CD4-positive, alpha-beta T cell (primary cell): ENCODE measurements at regions not wholly inside any gene's neighbourhood (a gene's known extent, or its start where the extent isn't known, plus 50 kb on each side); places are given as distances from the start of the nearest gene placed in this dataset.

Experiments
- ATAC-seq: fragments of 200-7000 bp; cut with Tn5 transposase; one replicate; pipeline ENCODE4 v1.10.0; 2022; ENCODE audit warnings: mild to moderate bottlenecking; ENCODE audit not compliant: poor library complexity
- CTCF ChIA-PET: fragments of 350-600 bp; sonication (Branson Sonifier 250); formaldehyde crosslinking; loops from one replicate; lab custom pipeline; 2021; ENCODE audit warnings: antibody characterized with exemption, inconsistent platforms; lab: Charles Lee
- POLR2A ChIA-PET: fragments of 350-600 bp; sonication (Branson Sonifier 250); formaldehyde crosslinking; loops from one replicate; lab custom pipeline; 2021; ENCODE audit warnings: antibody characterized with exemption, inconsistent platforms; lab: Charles Lee
- DNase-seq, 14 experiments: peaks; one replicate each; pipeline ENCODE4 v3.0.0-alpha.2; 2013 to 2020; ENCODE audit warnings: mixed read lengths in 2 of 14
- H3K27ac ChIP-seq, 2 donors: one replicate each; pipeline versions ENCODE4 v1.5.1 to v1.7.0; 2013; ENCODE audit warnings: low read length in 2 of 2, low read depth in 1 of 2, mild to moderate bottlenecking in 1 of 2
- H3K27me3 ChIP-seq, 2 experiments: 1 replicate in 1 of 2; 2 replicates in 1 of 2; pipeline versions ENCODE4 v1.6.1 to v1.7.0; 2013; ENCODE audit warnings: low read length in 2 of 2, control low read depth in 1 of 2, mild to moderate bottlenecking in 1 of 2, moderate library complexity in 1 of 2; ENCODE audit not compliant: insufficient read depth in 2 of 2, control insufficient read depth in 1 of 2
- H3K36me3 ChIP-seq: one replicate; pipeline ENCODE4 v1.6.1; 2013; ENCODE audit warnings: low read length, control low read depth; ENCODE audit not compliant: insufficient read depth
- H3K4me1 ChIP-seq: one replicate; pipeline ENCODE4 v1.6.1; 2013; ENCODE audit warnings: low read length, control low read depth; ENCODE audit not compliant: insufficient read depth
- H3K4me3 ChIP-seq: one replicate; pipeline ENCODE4 v1.5.1; 2013; ENCODE audit warnings: mild to moderate bottlenecking, low read length, moderate library complexity
- H3K9me3 ChIP-seq, 2 experiments: 1 replicate in 1 of 2; 2 replicates in 1 of 2; pipeline versions ENCODE4 v1.6.1 to v1.7.0; 2013; ENCODE audit warnings: low read length in 2 of 2, mild to moderate bottlenecking in 2 of 2, control low read depth in 1 of 2, moderate library complexity in 1 of 2; ENCODE audit not compliant: control insufficient read depth in 1 of 2, insufficient read depth in 1 of 2
- H3K27ac Mint-ChIP-seq: one replicate; pipeline ENCODE4 v1.8.0; 2020; ENCODE audit warnings: mixed read lengths
- H3K27me3 Mint-ChIP-seq: one replicate; pipeline ENCODE4 v1.8.0; 2021; ENCODE audit warnings: mixed read lengths
- H3K36me3 Mint-ChIP-seq: one replicate; pipeline ENCODE4 v1.8.0; 2021; ENCODE audit warnings: low read depth, mixed read lengths
- H3K4me1 Mint-ChIP-seq: one replicate; pipeline ENCODE4 v1.8.0; 2021; ENCODE audit warnings: low read depth, mixed read lengths
- H3K4me3 Mint-ChIP-seq: one replicate; pipeline ENCODE4 v1.8.0; 2020; ENCODE audit warnings: mild to moderate bottlenecking, mixed read lengths
- H3K9me3 Mint-ChIP-seq: one replicate; pipeline ENCODE4 v1.8.0; 2020; ENCODE audit warnings: mixed read lengths
- intact Hi-C, 2 experiments: fragments of 100-400 bp; cut with DNase I in 1 of 2; cut with micrococcal nuclease in 1 of 2; formaldehyde crosslinking; loops; one replicate each; pipeline versions ENCODE4 v1.15.1 to v1.9.0; 2023 to 2025; cut with DNase I, micrococcal nuclease
- TF ChIP-seq, protein P1 (sequence below): fragments of 200-600 bp; IDR thresholded peaks from one replicate; pipeline ENCODE4 v1.8.0; 2022; ENCODE audit warnings: antibody characterized with exemption, mild to moderate bottlenecking

- Mint-ChIP-seq H3K36me3 (no peaks in the 10 kb centered on the region), H3K27me3 (peaks cover 26% of the 10 kb centered on the region), H3K4me3 (no peak overlapping the region), H3K4me1 (no peaks in the 10 kb centered on the region), H3K9me3 (no peaks in the 10 kb centered on the region), H3K27ac (no peak overlapping the region)
- Histone ChIP-seq H3K27me3 (peaks cover 6 to 8% of the 10 kb centered on the region in 2 experiments), H3K9me3 (peaks cover 6 to 9% of the 10 kb centered on the region in 2 experiments), H3K4me3 (no peak overlapping the region), H3K4me1 (peaks cover 11% of the 10 kb centered on the region), H3K27ac (no peak overlapping the region), H3K36me3 (no peaks in the 10 kb centered on the region)
- ATAC-seq (no peak), DNase-seq (no peak)
- POLR2A ChIA-PET = no interaction called here
- CTCF ChIA-PET = no interaction called here
- TF ChIP-seq, protein P1, sequence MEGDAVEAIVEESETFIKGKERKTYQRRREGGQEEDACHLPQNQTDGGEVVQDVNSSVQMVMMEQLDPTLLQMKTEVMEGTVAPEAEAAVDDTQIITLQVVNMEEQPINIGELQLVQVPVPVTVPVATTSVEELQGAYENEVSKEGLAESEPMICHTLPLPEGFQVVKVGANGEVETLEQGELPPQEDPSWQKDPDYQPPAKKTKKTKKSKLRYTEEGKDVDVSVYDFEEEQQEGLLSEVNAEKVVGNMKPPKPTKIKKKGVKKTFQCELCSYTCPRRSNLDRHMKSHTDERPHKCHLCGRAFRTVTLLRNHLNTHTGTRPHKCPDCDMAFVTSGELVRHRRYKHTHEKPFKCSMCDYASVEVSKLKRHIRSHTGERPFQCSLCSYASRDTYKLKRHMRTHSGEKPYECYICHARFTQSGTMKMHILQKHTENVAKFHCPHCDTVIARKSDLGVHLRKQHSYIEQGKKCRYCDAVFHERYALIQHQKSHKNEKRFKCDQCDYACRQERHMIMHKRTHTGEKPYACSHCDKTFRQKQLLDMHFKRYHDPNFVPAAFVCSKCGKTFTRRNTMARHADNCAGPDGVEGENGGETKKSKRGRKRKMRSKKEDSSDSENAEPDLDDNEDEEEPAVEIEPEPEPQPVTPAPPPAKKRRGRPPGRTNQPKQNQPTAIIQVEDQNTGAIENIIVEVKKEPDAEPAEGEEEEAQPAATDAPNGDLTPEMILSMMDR = no peak
- intact Hi-C loops = no loop called here
These were observed 370.7 kb upstream of the C1orf174 start for GRCh38 chr1:4270651-4271337.

GRCh38 chr1:4271338-4271998 lies 371.4 kb upstream of the C1orf174 start:
- Mint-ChIP-seq H3K27me3 (peaks cover 33% of the 10 kb centered on the region), H3K27ac (no peak overlapping the region), H3K9me3 (no peaks in the 10 kb centered on the region), H3K4me1 (no peaks in the 10 kb centered on the region), H3K4me3 (no peak overlapping the region), H3K36me3 (no peaks in the 10 kb centered on the region)
- peaks cover 6 to 11% of the 10 kb centered on the region in 2 experiments for H3K27me3 ChIP-seq
- ATAC-seq (no peak), DNase-seq (no peak)
- H3K4me1 ChIP-seq = peaks cover 11% of the 10 kb centered on the region
- no peaks in the 10 kb centered on the region for H3K36me3 ChIP-seq
- TF ChIP-seq, protein P1 = no peak
- H3K4me3 ChIP-seq = no peak overlapping the region
- CTCF ChIA-PET = no interaction called here
- POLR2A ChIA-PET = no interaction called here
- peaks cover 7 to 13% of the 10 kb centered on the region in 2 experiments for H3K9me3 ChIP-seq
- no peak overlapping the region for H3K27ac ChIP-seq
- intact Hi-C loops = no loop called here

- ChIA-PET POLR2A (no interaction called here), CTCF (no interaction called here)
- no peak overlapping the region for H3K27ac Mint-ChIP-seq
- H3K27me3 ChIP-seq = peaks cover 6 to 11% of the 10 kb centered on the region in 2 experiments
- no peaks in the 10 kb centered on the region for H3K4me1 Mint-ChIP-seq
- peaks cover 7 to 14% of the 10 kb centered on the region in 2 experiments for H3K9me3 ChIP-seq
- no peak overlapping the region for H3K4me3 ChIP-seq
- peaks cover 41% of the 10 kb centered on the region for H3K27me3 Mint-ChIP-seq
- intact Hi-C loops = no loop called here
- peaks cover 6% of the 10 kb centered on the region for H3K9me3 Mint-ChIP-seq
- DNase-seq = no peak
- TF ChIP-seq, protein P1 = no peak
- ATAC-seq = no peak
- H3K4me1 ChIP-seq = peaks cover 7% of the 10 kb centered on the region
- H3K4me3 Mint-ChIP-seq = no peak overlapping the region
- no peaks in the 10 kb centered on the region for H3K36me3 ChIP-seq
- no peak overlapping the region for H3K27ac ChIP-seq
- no peaks in the 10 kb centered on the region for H3K36me3 Mint-ChIP-seq
These were observed 372.5 kb upstream of the C1orf174 start for GRCh38 chr1:4272568-4272967.
